Gastrocnemius medialis (tissue), 4 donors: ENCODE measurements at regions not wholly inside any gene's neighbourhood (a gene's known extent, or its start where the extent isn't known, plus 50 kb on each side); places are given as distances from the start of the nearest gene placed in this dataset.

Source experiments
- ATAC-seq, 2 donors: fragments of 150-250 bp; one replicate each; pipeline ENCODE4 v1.9.1; 2016
- DNase-seq, 2 donors: peaks; one replicate each; pipeline ENCODE4 v3.0.0-alpha.2; 2019
- H3K27ac ChIP-seq, 4 donors: fragments of 200-600 bp; sonication (generic); 1 replicate in 1 of 4; 2 replicates in 3 of 4; pipeline ENCODE4 v1.5.1; 2016 to 2018; ENCODE audit warnings: mild to moderate bottlenecking in 2 of 4, moderate library complexity in 1 of 4
- H3K27me3 ChIP-seq, 3 donors: fragments of 200-600 bp; sonication (generic) in 2 of 3; 1 replicate in 1 of 3; 2 replicates in 2 of 3; pipeline versions ENCODE4 v1.5.1 to v1.6.0; 2016 to 2019; ENCODE audit warnings: mild to moderate bottlenecking in 1 of 3, moderate library complexity in 1 of 3
- H3K36me3 ChIP-seq, 2 donors: fragments of 200-600 bp; sonication (generic) in 1 of 2; one replicate each; pipeline ENCODE4 v1.5.1; 2017 to 2018
- H3K4me1 ChIP-seq, 2 donors: fragments of 200-600 bp; sonication (generic) in 1 of 2; one replicate each; pipeline ENCODE4 v1.5.1; 2016 to 2017; ENCODE audit warnings: mild to moderate bottlenecking in 2 of 2
- H3K4me3 ChIP-seq, 4 donors: fragments of 200-600 bp; sonication (generic) in 3 of 4; 1 replicate in 1 of 4; 2 replicates in 3 of 4; pipeline ENCODE4 v1.5.1; 2016 to 2019; ENCODE audit warnings: mild to moderate bottlenecking in 2 of 4
- H3K9me3 ChIP-seq, 3 donors: fragments of 200-600 bp; sonication (generic) in 2 of 3; 1 replicate in 1 of 3; 2 replicates in 2 of 3; pipeline ENCODE4 v1.5.1; 2016 to 2019
- POLR2A ChIP-seq, 2 donors: fragments of 450-650 bp; IDR thresholded peaks; one replicate each; pipeline ENCODE4 v1.6.1; 2017; ENCODE audit warnings: antibody characterized with exemption in 2 of 2, mild to moderate bottlenecking in 2 of 2, moderate library complexity in 2 of 2
- in situ Hi-C, 4 donors: fragments of 200-750 bp; cut with MboI; loops; one replicate each; pipeline versions ENCODE4 v1.15.0 to v1.8.0; 2017; ENCODE audit warnings: low sequenced_read_pairs in 4 of 4
- intact Hi-C: fragments of 100-400 bp; cut with DNase I; formaldehyde crosslinking; loops from one replicate; pipeline ENCODE4 v1.15.1; 2023; ENCODE audit warnings: low total_unique reads
- TF ChIP-seq, protein P1 (sequence below), 5 experiments: fragments of 450-650 bp in 3 of 5; fragments of 200-600 bp in 2 of 5; sonication (generic) in 2 of 5; IDR thresholded peaks in 4 of 5; conservative IDR thresholded peaks in 1 of 5; 1 replicate in 4 of 5; 2 replicates in 1 of 5; pipeline ENCODE4 v1.5.1; 2016 to 2019; ENCODE audit warnings: antibody characterized with exemption in 5 of 5, mild to moderate bottlenecking in 3 of 5, moderate library complexity in 3 of 5

DNA sequence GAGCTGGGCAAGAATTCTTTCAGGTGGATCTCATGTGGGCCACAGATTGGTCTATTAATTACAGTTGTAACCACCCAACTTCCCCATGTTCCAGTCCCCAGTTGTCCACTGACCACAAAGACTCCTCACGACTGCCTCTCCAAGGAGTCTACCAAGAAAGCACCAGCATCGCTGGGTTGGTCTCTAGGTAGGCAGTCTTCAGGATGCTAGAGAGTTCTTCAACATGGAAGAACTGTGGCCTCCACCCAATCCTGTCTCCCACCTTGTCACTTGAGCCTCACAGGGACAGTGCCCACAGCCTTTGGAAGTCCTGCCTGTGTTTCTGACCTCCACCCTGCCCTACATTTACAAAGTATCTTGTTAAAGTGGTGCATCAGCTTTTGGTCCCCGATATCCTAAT, 184.7 kb upstream of the FN1 start:
- intact Hi-C loops (no loop called here), in situ Hi-C loops (no loop called here)
- no peaks in the 10 kb centered on the region for H3K9me3 ChIP-seq
- H3K27me3 ChIP-seq = no peaks in the 10 kb centered on the region
- ATAC-seq = no peak
- H3K4me3 ChIP-seq = no peak overlapping the region
- H3K36me3 ChIP-seq = no peaks in the 10 kb centered on the region
- no peaks in the 10 kb centered on the region for H3K4me1 ChIP-seq
- no peak for DNase-seq
- no peak overlapping the region for H3K27ac ChIP-seq
- TF ChIP-seq POLR2A (IDR thresholded peaks at IDR 0.05) = no peak
- TF ChIP-seq, protein P1, sequence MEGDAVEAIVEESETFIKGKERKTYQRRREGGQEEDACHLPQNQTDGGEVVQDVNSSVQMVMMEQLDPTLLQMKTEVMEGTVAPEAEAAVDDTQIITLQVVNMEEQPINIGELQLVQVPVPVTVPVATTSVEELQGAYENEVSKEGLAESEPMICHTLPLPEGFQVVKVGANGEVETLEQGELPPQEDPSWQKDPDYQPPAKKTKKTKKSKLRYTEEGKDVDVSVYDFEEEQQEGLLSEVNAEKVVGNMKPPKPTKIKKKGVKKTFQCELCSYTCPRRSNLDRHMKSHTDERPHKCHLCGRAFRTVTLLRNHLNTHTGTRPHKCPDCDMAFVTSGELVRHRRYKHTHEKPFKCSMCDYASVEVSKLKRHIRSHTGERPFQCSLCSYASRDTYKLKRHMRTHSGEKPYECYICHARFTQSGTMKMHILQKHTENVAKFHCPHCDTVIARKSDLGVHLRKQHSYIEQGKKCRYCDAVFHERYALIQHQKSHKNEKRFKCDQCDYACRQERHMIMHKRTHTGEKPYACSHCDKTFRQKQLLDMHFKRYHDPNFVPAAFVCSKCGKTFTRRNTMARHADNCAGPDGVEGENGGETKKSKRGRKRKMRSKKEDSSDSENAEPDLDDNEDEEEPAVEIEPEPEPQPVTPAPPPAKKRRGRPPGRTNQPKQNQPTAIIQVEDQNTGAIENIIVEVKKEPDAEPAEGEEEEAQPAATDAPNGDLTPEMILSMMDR (IDR thresholded peaks at IDR 0.05 in 4 of 5, conservative IDR thresholded peaks at IDR 0.05 in 1 of 5) = no peak

DNA sequence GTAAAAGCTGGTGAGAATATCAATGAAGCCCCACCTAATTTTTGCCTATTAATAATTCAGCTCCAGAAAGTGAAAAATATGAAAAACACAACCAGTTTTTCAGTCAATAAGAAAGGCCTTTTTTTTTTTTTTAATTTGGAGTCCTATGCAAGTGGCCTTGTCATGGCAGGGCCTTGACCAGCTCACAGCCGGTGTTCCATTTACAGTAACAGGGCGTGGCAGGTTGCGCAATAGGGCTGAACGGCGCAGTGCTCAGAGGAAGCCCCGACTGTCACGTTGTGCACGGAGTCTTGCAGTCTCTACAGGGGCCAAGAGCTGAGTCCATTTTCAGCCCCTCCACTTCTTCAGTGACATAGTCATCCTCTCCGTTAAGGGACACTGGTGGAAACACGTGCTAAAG, 184.1 kb upstream of the FN1 start:
- no peak for TF ChIP-seq POLR2A (IDR thresholded peaks at IDR 0.05)
- TF ChIP-seq, protein P1 (IDR thresholded peaks at IDR 0.05 in 4 of 5, conservative IDR thresholded peaks at IDR 0.05 in 1 of 5) = no peak
- ATAC-seq (no peak), DNase-seq (peak in 1 of 2 donors; percentile 28)
- Histone ChIP-seq H3K27me3 (no peaks in the 10 kb centered on the region), H3K36me3 (no peaks in the 10 kb centered on the region), H3K27ac (no peak overlapping the region), H3K4me1 (no peaks in the 10 kb centered on the region), H3K4me3 (no peak overlapping the region), H3K9me3 (no peaks in the 10 kb centered on the region)
- in situ Hi-C loops = no loop called here
- intact Hi-C loops = no loop called here

DNA sequence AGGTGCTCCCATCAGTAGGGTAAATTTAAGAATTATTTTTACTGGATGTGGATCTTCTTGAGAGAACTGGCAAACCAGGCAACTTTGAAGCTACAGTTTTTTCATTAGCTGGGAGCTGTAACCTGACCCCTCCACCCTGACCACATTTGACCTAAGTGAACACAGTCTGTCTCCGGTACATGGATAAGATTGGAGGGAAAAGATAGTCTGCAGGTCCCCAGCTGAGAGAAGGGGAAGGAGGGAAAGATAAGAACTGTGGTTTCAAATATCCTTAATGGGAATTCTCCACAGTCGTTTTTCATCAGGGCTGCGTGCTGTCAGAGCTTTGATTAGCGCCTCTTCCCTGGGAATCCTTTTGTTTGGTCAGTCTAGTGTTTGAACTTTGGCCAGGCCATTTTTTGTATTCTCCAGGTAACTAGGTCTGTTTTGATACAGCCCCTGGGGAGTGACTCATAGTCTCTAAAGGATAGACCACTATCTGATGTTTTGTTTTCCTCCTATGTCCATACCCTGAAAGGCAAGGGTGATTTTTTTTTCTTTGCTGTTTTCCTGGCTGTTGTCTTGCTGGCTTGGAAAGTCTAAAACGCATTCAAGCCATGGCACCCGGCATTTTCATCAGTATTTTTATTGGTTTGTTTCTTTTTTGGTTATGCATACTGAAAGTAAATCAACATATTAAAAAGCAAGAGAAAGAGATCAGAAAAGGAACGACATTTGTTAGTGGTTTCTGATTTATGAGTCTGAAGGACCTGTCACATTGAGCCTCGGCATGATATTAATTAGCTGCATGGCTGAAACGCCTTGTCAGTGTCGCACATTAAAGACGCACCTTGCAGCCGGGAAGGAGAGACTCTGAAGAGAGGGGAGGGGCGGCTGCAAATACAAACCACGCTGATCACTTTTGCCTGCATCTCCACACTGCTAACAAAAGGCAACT, 183.4 kb upstream of the FN1 start:
- no peaks in the 10 kb centered on the region for H3K4me1 ChIP-seq
- DNase-seq = no peak
- intact Hi-C loops = no loop called here
- H3K9me3 ChIP-seq = no peaks in the 10 kb centered on the region
- TF ChIP-seq POLR2A (IDR thresholded peaks at IDR 0.05) = no peak
- TF ChIP-seq, protein P1 (IDR thresholded peaks at IDR 0.05 in 4 of 5, conservative IDR thresholded peaks at IDR 0.05 in 1 of 5) = no peak
- no peaks in the 10 kb centered on the region for H3K36me3 ChIP-seq
- H3K4me3 ChIP-seq = no peak overlapping the region
- in situ Hi-C loops = no loop called here
- no peak for ATAC-seq
- no peaks in the 10 kb centered on the region for H3K27me3 ChIP-seq
- no peak overlapping the region for H3K27ac ChIP-seq

DNA sequence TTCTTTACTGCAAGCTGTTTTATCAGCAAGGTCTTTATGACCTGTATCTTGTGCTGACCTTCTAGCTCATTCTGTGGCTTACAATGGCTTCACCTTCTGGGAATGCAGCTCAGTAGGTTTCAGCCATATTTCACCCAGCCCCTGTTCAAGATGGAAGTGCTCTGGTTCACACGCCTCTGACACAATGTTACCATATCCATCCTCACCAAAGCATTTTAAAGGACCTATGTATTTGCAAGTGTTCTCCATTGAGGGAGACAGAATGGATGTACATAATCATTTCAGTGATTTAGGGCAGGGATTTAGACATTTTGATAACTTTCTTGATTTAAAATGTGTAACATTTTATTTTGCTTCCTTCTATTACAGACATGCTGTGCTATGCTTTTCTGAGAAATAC, 182.3 kb upstream of the FN1 start:
- TF ChIP-seq POLR2A (IDR thresholded peaks at IDR 0.05) = no peak
- TF ChIP-seq, protein P1 (IDR thresholded peaks at IDR 0.05 in 4 of 5, conservative IDR thresholded peaks at IDR 0.05 in 1 of 5) = no peak
- Histone ChIP-seq H3K36me3 (no peaks in the 10 kb centered on the region), H3K4me1 (no peaks in the 10 kb centered on the region), H3K27me3 (no peaks in the 10 kb centered on the region), H3K27ac (no peak overlapping the region), H3K4me3 (no peak overlapping the region), H3K9me3 (no peaks in the 10 kb centered on the region)
- no peak for ATAC-seq
- intact Hi-C loops = no loop called here
- no peak for DNase-seq
- in situ Hi-C loops = no loop called here
